ENCODE measurements at regions not wholly inside any gene's neighbourhood (a gene's known extent, or its start where the extent isn't known, plus 50 kb on each side); places are given as distances from the start of the nearest gene placed in this dataset.

DNA sequence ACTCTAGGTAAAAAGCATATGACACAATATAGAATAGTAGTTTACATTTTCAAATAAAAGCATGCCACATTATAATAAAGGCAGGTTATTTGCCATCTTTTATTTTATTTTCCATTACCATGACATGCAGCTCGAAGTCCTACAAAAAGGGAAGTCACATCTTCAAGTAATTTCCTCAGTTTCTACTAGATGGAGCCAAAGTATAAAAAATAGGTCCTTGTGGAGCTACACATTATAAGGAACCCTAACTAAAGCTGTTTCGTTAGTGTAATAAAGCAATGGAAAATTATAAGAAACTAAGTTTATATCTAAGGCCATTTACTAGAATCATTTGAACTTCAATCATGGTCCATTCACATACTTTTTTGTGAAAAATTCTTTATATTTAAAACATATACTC, 674.5 kb downstream of the KCNJ3 start:
- no peak overlapping the region for H3K4me3 Mint-ChIP-seq
- peak; percentile 66 for ATAC-seq
- no peaks in the 10 kb centered on the region for H3K9me3 Mint-ChIP-seq
- DNase-seq (ENCODE audit: low spot score) = no peak
- ChIA-PET CTCF (interaction anchor here (0.6 to 1.5 kb wide), 22 partner anchors 12 to 1821 kb away, joined by 3 to 10 read pairs (median 3); no protein-coding TSS in a partner anchor), POLR2A (no interaction called here)
- no peaks in the 10 kb centered on the region for H3K27me3 Mint-ChIP-seq (ENCODE audit: low read depth)
- TF ChIP-seq TEAD1 (CRISPR knock-in tag; IDR thresholded peaks at IDR 0.05) = no peak
- TF ChIP-seq IRF1 (CRISPR knock-in tag; IDR thresholded peaks at IDR 0.05) = no peak
- TF ChIP-seq ZBTB21 (CRISPR knock-in tag; IDR thresholded peaks at IDR 0.05; ENCODE audit: borderline replicate concordance) = no peak
- no peak for TF ChIP-seq OVOL2 (CRISPR knock-in tag; IDR thresholded peaks at IDR 0.05; ENCODE audit: borderline replicate concordance)
- TF ChIP-seq SOX15 (CRISPR knock-in tag; IDR thresholded peaks at IDR 0.05) = no peak
- TF ChIP-seq, protein P1, sequence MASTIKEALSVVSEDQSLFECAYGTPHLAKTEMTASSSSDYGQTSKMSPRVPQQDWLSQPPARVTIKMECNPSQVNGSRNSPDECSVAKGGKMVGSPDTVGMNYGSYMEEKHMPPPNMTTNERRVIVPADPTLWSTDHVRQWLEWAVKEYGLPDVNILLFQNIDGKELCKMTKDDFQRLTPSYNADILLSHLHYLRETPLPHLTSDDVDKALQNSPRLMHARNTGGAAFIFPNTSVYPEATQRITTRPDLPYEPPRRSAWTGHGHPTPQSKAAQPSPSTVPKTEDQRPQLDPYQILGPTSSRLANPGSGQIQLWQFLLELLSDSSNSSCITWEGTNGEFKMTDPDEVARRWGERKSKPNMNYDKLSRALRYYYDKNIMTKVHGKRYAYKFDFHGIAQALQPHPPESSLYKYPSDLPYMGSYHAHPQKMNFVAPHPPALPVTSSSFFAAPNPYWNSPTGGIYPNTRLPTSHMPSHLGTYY (CRISPR knock-in tag; IDR thresholded peaks at IDR 0.05) = no peak
- TF ChIP-seq SMAD3 (CRISPR knock-in tag; IDR thresholded peaks at IDR 0.05; ENCODE audit: borderline replicate concordance) = no peak
- no peak for TF ChIP-seq ETV6 (CRISPR knock-in tag; IDR thresholded peaks at IDR 0.05)
- TF ChIP-seq ELF4 (CRISPR knock-in tag; IDR thresholded peaks at IDR 0.05; ENCODE audit: low read depth) = no peak
- TF ChIP-seq FOXJ3 (CRISPR knock-in tag; IDR thresholded peaks at IDR 0.05; ENCODE audit: borderline replicate concordance) = no peak
- TF ChIP-seq ZNF423 (CRISPR knock-in tag; IDR thresholded peaks at IDR 0.05) = no peak
- TF ChIP-seq GTF2I (CRISPR knock-in tag; conservative IDR thresholded peaks at IDR 0.05) = no peak
- no peak for TF ChIP-seq HMGXB4 (CRISPR knock-in tag; IDR thresholded peaks at IDR 0.05)
- TF ChIP-seq ARID4B (CRISPR knock-in tag; IDR thresholded peaks at IDR 0.05; ENCODE audit: borderline replicate concordance) = no peak
- TF ChIP-seq E2F4 (CRISPR knock-in tag; IDR thresholded peaks at IDR 0.05; ENCODE audit: borderline replicate concordance, low read depth) = no peak
- TF ChIP-seq ZNF219 (CRISPR knock-in tag; IDR thresholded peaks at IDR 0.05; ENCODE audit: borderline replicate concordance) = no peak
- TF ChIP-seq MYBL2 (CRISPR knock-in tag; IDR thresholded peaks at IDR 0.05) = no peak
- no peaks in the 10 kb centered on the region for H3K4me1 Mint-ChIP-seq
- H3K36me3 Mint-ChIP-seq = no peaks in the 10 kb centered on the region
- H3K27ac Mint-ChIP-seq = no peak overlapping the region

- Mint-ChIP-seq H3K9me3 (no peaks in the 10 kb centered on the region), H3K4me3 (no peak overlapping the region), H3K27ac (no peak overlapping the region), H3K4me1 (no peaks in the 10 kb centered on the region), H3K36me3 (no peaks in the 10 kb centered on the region), H3K27me3 (ENCODE audit: low read depth) (no peaks in the 10 kb centered on the region)
- POLR2A ChIA-PET = no interaction called here
- CTCF ChIA-PET = interaction anchor here (0.7 kb wide), 1 partner anchor 1361 kb away, joined by 3 read pairs; no protein-coding TSS in a partner anchor
- ATAC-seq (no peak), DNase-seq (ENCODE audit: low spot score) (no peak)
- TF ChIP-seq NR1H2 (CRISPR knock-in tag; IDR thresholded peaks at IDR 0.05) (no peak), ZMAT4 (CRISPR knock-in tag; IDR thresholded peaks at IDR 0.05) (no peak), ZNF263 (CRISPR knock-in tag; IDR thresholded peaks at IDR 0.05; ENCODE audit: low read depth) (no peak), MAX (CRISPR knock-in tag; IDR thresholded peaks at IDR 0.05) (no peak), CTCF (IDR thresholded peaks at IDR 0.05) (no peak), ESRRA (CRISPR knock-in tag; IDR thresholded peaks at IDR 0.05; ENCODE audit: borderline replicate concordance) (no peak)
Measured at GRCh38 chr2:155368934-155369333, 670.4 kb downstream of the KCNJ3 start.
